ENCODE measurements at regions not wholly inside any gene's neighbourhood (a gene's known extent, or its start where the extent isn't known, plus 50 kb on each side); places are given as distances from the start of the nearest gene placed in this dataset.

GRCh38 chr2:75810611-75811330 lies 100.1 kb upstream of the GCFC2 start:
- TF ChIP-seq CTCF (IDR thresholded peaks at IDR 0.05) (no peak), POLR2A (IDR thresholded peaks at IDR 0.05) (no peak)
